Mesenteric fat pad (tissue), 1 donor: ENCODE measurements at regions not wholly inside any gene's neighbourhood (a gene's known extent, or its start where the extent isn't known, plus 50 kb on each side); places are given as distances from the start of the nearest gene placed in this dataset.

Experiments used
- DNase-seq: peaks from one replicate; pipeline ENCODE4 v3.0.0-alpha.2; 2020; ENCODE audit warnings: low spot score
- donor health status: DM: yes; HTN: yes; CAD: no.

DNA sequence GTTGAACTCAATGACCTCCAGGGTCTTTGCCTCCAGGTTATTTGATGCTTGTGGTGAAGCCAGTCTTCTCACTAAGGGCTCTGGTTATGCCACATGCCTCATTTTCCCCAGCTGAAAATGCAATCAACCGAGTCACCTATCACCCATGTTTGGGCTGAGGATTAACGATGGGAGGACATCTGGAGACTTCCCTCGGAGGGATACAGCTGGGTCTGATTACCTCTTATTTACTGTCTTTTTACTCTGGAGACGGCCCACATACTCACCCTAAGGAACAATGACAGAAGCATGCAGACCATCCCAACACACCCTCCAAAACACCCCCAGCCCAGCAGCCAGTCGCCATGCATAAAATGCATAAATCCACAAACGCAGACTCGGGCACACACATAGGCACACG lies 187.4 kb downstream of the OPA1 start:
- DNase-seq, result no peak

DNA sequence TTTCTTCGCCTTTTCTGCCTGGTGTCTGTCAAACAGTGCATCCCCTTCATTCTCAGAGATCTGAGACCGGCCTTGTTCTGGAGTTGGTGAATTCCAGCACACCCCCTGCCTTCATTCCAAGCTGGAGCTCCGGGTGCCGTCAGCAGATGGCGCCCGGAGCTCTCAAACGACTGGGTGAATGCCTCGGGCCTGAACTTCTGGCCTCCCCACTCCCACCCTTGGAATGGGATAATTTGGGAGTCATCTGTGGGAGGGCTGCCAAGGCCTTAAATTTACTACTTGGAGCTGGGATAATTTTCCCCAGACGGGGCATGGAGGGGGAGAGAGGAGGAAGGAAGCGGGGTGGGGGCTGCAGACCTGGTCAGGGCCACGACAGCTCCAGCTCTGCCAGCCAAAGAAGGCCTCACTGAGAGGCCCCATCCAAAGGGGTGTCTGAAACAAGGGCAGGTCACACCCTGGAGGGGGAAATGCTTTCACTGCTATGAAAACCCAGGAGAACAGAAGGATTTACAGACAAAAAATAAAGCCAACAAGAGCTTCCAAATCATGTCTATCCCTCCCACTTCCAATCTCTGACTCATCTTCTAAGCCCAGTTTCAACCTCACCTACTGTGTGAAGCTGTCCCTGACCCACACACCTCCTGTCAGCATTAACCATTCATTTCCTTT lies 187.9 kb downstream of the OPA1 start:
- no peak for DNase-seq

DNA sequence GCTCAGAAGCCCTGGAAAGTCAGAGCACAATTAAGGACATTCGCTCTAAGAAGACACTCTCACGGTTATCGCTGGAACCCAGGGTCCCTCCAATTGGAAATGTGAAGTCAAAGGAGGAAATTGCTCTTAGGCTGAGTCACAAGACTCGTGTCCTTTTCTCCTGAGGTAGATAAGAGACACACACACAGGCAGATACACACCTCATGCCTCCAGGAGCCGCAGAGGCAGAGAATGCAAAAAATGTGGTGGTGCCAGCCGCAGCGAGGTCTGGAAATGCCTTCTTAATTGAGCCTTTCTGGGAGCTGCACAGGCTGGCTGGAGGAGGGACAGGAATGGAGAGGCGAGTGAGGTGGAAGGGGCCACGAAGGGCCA lies 189.3 kb downstream of the OPA1 start:
- DNase-seq, result no peak

DNA sequence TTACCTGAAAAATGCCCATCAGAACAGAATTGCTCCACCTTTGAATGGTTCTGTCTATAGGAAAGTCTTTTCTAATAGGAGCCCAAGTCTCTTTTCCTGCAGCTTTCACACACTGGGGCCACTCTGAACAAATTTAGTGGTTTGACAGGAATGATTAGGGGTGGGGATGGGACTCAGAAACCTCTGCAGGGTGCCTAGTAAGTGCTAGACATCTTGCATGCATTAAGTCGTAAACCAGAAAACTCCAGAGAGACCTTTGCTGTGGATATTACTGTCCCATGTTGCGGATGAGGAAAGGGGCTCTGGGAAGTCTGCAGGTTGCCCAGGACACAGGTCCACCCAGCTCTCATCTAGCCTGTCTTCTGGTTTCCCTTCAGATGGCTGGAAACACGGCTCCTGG lies 189.7 kb downstream of the OPA1 start:
- no peak for DNase-seq

DNA sequence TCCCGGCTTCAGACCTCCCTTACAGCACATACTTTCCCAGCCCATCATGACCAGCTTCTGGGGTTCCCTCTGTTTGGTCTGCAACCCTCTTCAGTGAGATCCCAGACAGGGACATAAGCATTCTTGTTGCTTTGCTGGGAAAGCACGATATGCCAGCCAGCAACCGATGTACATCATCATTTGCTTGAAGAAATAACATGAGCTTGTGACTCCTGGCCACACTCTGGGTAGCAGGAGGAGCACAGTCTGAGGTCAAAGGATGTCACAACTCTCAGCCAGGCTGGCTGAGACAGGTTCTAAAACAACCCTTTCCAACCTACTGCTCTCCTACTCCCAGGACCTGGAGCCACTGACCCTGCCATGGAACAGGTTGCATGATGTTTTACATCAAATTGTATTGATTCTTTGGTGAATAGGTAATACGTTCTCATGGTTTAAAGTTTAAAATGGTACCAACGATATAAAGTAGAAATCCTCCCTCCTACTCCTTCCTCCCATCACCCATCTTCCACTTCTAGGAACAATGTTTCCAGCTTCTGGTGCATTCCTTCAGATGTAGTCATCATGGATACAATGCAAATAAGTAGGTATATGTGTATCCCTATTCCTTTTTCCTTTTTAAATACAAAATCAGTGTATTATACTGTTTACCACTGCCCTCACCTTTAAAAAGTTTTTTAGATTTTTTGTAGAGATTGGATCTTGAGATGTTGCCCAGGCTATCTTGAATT lies 190.3 kb downstream of the OPA1 start:
- DNase-seq, result no peak

DNA sequence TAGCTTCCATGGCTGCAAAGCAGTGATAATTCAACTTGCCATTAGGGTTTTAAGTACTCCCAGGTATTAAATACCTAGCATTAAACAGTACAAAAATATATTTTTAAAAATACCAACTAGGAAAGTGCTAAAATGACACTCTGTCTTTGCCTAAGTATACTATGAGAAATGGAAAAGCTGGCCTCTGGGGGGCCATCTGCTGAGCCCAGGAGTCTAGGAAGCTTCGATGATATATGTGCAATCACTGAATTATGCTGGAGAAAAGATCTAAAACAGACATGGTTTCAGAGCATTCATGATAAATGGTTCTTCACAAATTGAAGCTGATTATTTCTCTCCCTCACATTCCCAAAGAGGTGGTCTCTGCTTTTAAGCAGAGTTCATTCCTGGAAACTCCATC lies 191.8 kb downstream of the OPA1 start:
- DNase-seq, result no peak

DNA sequence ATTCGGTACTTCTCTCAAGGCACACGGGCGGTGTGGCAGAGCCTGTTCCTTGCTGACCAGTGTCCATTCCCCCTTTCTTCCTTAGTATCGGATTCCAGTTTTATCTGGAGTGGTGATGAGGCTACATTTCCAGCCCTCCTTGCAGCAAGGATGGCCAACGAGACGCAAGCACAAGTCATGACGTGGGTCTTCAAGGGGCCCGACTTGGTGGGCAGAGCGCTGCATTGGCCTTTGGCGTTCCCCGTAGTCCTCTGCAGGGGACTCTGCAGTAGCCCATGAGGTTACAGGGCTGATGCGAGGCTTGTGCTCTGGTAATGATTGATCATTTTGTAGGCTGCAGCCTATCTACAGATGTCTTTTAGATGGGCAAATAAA lies 194.5 kb downstream of the OPA1 start:
- DNase-seq, result no peak

DNA sequence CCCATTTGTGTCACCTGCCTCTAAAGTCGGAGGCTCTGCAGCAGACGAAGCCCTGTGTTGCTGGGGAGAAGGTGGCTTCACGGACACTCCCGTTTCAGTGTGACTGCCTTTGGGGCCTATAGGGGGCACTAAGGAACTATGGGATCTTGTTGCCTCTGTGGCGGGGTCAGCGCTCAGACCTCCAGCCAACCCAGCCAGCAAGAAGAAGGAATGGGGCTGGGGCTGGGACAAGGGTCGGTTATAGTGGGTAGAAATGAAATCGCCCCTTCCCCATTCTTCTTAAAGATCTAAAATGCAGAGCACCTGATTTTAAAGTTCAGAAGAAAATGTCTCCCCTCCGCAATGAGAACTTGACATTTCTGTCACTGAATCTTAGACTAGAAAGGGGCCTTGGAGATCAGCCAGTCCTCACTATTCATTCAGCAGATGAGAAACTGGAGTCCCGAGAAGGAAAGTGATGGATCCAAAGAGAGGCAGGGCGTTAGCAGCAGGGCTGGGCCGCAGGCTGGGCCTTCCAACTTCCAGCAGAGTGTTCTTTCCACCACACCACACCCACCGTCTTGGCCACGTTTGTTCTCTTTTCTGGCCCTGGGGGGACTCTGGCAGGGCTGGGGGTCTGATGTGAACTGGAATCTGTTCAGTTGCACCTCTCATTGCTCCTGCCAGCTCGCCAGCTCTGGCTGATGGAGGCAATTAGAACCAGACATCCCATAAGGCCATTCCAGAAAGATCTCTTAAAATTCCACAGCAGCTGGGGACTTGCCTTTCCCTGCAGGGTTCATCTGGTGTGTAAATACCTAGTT lies 195.4 kb downstream of the OPA1 start:
- no peak for DNase-seq

DNA sequence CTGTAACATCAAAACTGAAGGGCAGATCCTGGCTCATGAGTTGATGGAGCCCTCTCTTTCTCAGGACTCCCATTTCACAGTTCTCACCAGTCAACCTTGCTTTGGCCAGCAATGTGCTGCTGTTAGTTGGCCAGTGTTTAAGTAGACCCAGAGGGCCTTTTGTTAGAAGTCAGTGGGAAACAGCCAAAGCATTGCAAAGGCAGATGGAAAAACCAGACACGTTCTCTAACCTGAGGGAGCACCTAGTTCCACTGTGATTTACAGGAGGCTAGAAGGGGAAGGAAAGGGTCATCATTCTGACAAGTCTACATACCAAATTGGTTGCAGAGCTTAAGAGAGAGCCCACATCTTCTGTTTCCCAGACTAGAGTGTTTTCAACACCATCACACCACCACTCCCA lies 196.4 kb downstream of the OPA1 start:
- DNase-seq, result no peak

DNA sequence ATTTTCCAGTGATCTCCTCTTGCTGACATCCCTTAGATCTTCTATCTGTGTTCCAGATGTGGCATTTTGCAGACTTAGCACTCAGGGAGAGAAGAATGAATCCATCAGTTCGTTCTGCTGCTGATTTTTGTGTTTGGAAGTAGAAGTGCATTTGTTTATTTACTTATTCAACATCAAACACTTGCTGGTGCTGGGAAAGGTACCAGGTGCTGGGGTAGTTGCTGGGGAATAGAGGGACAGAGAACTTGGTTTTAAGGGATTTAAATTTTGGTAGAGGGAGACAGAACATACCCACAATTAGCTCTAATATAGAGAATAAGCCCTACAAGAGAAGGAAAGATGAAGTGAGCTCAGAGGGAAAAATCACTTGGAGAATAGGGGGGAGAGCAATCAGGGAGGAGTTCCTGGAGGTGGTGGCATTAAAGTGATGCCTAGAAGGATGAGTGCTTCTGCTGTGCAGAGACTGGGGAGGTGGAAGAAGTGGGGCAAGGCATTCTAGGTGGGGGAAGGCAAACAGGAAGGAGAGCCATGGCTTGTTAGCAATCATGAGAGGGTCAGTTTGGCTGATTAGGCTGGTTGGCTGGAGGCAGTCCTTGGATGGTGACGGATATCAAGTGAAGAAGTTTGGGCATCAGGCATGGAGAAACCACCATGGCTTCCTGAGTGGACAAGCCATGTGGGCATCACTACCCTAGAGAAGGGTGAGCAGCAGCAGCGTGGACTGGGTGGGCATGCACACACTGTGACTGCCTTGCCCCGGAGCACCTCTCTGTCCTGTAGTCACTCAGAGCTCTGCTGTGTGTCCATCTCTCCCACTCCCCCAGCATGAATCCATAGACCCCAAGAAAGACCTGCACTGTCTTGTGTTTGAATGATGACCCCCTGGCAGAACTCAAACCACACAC lies 197.3 kb downstream of the OPA1 start:
- no peak for DNase-seq

DNA sequence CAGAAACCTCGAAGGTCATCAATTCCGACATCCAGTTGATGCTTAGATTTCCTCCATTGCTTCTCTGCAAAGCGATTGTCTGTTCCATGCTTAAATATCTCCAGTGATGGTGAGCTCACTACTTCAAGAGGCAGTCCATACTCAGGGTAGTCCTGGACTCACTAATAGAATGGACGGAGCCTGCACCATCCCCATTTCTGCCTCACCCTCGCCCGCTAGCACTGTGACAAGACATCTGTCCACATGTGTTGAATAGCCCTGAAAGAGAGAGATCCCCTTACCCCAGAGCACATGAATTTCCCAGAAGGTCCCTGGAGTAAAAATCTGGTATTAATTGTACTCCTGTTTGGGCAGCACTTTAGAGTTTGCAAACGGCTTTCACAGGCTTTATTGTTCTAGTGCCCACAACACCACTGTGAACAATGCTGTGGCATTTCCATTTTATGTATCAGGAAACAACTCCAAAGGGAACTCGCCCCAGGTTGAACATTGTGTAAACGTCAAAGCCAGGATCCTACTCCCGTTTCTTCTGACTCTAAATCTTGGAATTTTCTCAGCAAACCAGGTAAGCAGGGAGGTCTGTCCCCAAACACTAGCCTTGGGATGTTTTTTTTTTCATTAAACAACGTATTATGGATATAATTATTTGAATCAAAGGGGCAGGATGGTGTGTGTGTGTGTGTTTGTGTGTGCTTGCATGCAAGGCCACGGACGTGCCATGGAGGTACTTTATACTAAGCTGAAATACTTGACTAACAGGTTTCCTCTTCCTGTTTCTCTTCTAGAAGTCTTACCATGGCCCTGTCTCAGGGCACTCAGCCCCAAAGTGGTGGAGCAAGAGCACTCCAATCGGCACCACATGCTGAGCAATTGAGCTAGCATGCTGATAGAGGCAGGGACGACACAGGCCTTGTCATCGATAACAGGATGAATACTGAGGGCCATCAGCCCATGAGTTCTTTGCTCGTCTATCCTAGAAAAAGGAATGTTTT lies 198.3 kb downstream of the OPA1 start:
- no peak for DNase-seq

DNA sequence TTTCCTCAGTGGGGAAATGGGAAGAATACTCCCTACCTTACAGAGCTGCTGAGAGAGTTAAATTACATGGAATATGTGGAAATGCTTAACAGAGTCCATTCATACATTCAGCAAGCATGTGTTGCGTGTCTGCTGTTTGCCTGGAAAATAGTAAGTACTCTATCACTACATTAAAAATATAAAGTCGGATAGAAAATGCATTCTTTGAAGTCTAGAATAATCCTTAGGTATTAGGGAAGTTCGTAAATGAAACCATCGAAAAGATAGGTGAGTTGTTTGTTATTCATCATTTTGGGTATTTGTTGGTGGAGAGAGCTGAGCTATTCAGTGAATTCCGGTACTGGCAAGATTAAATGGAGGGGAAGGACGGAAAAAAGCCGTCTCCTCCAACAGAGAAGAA lies 200.1 kb downstream of the OPA1 start:
- DNase-seq, result no peak

DNA sequence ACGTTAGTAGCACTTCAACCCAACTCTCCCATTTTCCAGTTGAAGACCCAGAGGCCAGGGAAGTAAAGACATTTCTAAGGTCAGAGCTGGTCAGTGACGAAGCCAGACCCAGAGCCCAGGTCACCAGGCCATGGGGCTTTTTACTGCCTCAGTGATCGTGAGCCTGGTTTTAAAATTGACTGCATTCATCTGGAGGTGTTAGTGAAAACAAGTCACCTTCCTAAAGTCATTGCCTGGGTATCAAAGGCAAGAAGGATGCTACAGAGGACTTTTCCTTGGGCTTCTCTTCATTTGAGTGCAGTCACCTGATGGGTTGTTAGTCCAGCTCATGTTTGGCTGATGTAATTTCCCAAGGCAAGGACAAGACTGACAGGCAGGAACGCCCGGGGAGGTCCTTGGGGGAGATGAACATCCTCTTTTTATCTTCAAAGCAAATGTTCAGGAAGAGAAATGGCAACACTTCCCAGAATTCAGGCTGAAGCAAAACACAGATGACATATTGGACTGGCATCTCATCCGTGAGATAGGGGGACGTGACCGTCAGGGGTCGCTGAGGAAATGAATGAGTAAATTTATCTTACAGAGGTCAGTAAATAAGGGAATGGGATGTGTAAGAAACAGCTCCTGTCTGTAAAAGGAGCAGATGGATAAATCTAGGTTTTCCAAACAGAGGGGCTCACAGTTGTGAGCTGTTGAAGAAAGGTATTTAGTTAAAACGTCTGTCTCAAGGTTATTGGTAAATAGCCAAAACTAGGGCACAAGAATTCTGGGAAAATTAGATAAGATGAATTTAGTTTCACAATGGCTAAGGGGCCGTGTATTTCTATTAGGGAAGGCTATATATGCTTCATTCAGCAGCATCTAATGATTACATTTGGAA lies 201.2 kb downstream of the OPA1 start:
- DNase-seq, result no peak

DNA sequence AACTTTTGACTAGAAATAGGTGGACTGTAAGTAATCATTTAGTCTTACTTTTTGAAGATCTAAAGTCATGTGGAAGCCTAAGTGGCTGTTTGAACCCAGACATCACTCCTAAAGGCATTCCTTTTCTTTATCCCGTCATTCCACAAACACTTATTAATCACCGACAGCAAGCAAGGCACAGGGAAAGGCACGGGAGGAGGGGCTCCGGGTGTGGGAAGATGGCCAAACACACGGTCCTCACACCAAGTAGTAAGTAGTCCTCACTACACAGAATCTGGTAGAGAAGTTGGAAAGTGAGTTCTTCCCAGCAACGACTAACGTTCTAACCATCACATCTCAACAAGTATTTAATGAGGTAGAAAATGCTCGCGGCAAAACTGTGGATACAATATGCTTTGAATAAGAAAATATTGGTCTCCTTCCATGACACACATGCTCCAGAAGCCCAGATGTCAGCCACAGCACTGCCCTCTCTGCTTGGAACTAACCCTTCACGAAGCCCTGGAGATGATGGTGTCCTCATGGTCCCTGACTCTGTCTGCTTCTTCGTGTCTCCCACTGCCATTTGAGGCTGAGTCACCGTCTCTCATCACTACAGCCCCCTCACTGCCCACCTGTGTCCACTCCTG lies 202.2 kb downstream of the OPA1 start:
- DNase-seq, result no peak

DNA sequence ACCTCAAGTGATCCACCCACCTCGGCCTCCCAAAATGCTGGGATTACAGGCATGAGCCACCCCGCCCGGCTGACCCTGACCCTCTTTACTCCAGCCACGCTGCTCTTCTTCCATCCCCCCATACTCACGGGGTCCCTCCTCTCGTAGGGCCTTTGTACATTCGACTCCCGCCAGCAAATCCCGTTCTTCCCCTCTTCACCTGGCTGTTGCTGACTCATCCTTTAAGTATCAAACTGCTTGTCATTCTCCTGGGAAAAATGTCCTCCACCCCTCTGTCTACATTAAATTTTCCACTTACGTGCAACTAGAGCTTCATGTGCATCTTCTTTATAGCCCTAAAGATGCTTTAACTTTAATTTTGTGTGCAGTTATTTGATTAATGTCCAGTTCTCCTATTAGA lies 203.1 kb downstream of the OPA1 start:
- DNase-seq, result no peak

DNA sequence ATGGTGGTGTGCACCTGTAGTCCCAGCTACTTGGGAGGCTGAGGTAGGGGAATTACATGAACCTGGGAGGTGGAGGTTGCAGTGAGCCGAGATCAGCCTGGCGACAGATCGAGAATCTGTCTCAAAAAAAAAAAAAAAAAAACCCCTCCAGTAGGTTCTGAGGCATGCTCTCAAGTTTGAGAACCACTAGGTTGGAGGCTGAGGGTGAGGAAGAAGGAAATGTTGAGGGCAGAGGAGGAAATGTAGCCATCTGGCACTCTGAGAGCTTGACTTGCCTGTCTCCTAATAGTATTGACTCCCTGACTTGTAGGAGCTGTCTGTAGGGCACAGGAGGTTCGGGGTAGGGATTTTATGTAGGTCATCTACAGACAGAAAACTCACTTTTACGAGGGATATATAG lies 204.6 kb downstream of the OPA1 start:
- DNase-seq, result no peak

DNA sequence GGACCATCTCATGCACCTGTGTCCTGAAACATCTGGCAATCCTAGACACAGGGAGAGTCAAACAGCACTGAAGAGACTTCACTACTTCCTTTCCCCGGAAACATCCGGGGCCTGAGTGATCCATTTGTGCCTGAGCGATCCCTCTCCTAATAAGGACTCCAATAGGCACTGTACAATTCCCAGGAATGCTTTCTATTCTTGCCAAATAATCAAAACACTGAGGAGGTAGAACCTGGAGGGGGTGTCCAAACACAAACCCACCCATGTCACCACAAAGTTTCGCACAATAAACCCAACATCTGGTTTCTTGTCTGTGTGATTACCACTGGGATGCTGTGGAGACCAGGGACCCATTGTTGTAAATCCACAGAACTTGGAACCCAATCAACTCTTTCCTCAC lies 205.0 kb downstream of the OPA1 start:
- no peak for DNase-seq

DNA sequence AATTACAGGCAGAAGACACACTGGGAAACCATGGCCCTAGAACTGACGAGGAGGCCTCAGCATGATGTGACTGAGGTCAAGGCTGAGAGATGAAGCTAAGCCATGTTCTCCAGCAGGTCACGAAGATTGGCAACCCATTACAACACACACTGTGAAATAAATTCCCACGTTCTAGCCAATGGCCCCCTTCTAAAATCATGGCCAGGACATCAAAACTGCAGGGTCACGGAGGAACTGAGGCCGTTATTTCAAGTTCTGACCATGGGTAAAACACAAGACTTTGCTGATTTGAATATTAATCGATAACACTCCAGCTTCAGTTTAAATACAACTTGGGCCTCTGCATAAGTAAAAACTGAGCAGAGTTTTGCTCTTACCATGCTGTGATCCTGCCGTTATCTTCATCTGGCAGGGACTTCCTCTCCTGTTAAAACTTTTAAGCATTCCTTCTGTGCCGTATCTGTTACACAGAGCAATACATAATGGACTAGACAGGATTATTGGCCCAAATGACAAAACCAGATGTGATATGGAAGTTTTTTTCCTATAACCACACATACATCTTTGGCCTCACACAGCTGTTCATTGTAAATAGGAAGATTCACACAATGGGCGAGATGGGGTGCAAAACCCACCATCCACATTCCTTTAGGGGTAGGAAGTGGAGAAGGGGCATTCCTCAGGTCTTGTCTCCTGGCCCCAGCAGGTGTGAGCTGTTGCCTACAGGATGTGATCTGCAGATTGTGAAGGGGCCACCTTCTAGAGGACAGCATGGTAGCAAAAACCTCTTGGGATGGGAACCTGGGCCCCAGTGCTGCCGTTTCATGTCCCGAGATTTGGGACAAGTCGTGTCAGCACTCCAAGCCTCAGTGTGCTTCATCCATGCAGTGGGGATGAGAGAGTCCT lies 207.4 kb downstream of the OPA1 start:
- no peak for DNase-seq
